Transverse colon (tissue), 3 donors: ENCODE measurements at regions not wholly inside any gene's neighbourhood (a gene's known extent, or its start where the extent isn't known, plus 50 kb on each side); places are given as distances from the start of the nearest gene placed in this dataset.

Experiments used
- POLR2A ChIP-seq: fragments of 450-650 bp; IDR thresholded peaks from one replicate; pipeline ENCODE4 v1.6.1; 2016; ENCODE audit warnings: antibody characterized with exemption, mild to moderate bottlenecking, moderate library complexity
- TF ChIP-seq, protein P1 (sequence below), 5 experiments: fragments of 200-600 bp in 3 of 5; fragments of 450-650 bp in 2 of 5; sonication (generic) in 3 of 5; IDR thresholded peaks; 1 replicate in 2 of 5; 2 replicates in 3 of 5; pipeline ENCODE4 v1.5.1; 2016 to 2017; ENCODE audit warnings: antibody characterized with exemption in 5 of 5, inconsistent platforms in 3 of 5, mild to moderate bottlenecking in 2 of 5, moderate library complexity in 1 of 5

GRCh38 chr4:32858971-32859370 lies 2138.8 kb downstream of the PCDH7 start:
- TF ChIP-seq, protein P1, sequence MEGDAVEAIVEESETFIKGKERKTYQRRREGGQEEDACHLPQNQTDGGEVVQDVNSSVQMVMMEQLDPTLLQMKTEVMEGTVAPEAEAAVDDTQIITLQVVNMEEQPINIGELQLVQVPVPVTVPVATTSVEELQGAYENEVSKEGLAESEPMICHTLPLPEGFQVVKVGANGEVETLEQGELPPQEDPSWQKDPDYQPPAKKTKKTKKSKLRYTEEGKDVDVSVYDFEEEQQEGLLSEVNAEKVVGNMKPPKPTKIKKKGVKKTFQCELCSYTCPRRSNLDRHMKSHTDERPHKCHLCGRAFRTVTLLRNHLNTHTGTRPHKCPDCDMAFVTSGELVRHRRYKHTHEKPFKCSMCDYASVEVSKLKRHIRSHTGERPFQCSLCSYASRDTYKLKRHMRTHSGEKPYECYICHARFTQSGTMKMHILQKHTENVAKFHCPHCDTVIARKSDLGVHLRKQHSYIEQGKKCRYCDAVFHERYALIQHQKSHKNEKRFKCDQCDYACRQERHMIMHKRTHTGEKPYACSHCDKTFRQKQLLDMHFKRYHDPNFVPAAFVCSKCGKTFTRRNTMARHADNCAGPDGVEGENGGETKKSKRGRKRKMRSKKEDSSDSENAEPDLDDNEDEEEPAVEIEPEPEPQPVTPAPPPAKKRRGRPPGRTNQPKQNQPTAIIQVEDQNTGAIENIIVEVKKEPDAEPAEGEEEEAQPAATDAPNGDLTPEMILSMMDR (IDR thresholded peaks at IDR 0.05): no peak
- no peak for TF ChIP-seq POLR2A
